Liver (tissue), 3 donors: ENCODE measurements at regions not wholly inside any gene's neighbourhood (a gene's known extent, or its start where the extent isn't known, plus 50 kb on each side); places are given as distances from the start of the nearest gene placed in this dataset.

ENCODE experiments used
- ATF3 ChIP-seq: IDR thresholded peaks from 2 replicates; pipeline ENCODE4 v1.6.1; 2016; ENCODE audit warnings: antibody characterized with exemption
- CTCF ChIP-seq: fragments of 150-350 bp; IDR thresholded peaks from 2 replicates; pipeline ENCODE4 v1.5.1; 2017; ENCODE audit warnings: improper control_type of control experiment, low read depth, low read length; ENCODE audit not compliant: missing input control
- GABPA ChIP-seq, 2 donors: IDR thresholded peaks in 1 of 2; conservative IDR thresholded peaks in 1 of 2; 2 replicates each; pipeline ENCODE4 v1.6.1; 2016; ENCODE audit warnings: antibody characterized with exemption in 2 of 2, mild to moderate bottlenecking in 1 of 2, moderate library complexity in 1 of 2
- HNF4A ChIP-seq, 2 donors: conservative IDR thresholded peaks; 2 replicates each; pipeline ENCODE4 v1.6.1; 2016; ENCODE audit warnings: antibody characterized with exemption in 2 of 2, mild to moderate bottlenecking in 2 of 2
- MAX ChIP-seq: IDR thresholded peaks from 2 replicates; pipeline ENCODE4 v1.6.1; 2016; ENCODE audit warnings: antibody characterized with exemption
- NR2F2 ChIP-seq: IDR thresholded peaks from 2 replicates; pipeline ENCODE4 v1.6.1; 2016; ENCODE audit warnings: antibody characterized with exemption
- RAD21 ChIP-seq, 2 donors: IDR thresholded peaks; 2 replicates each; pipeline ENCODE4 v1.6.1; 2016; ENCODE audit warnings: antibody characterized with exemption in 2 of 2, mild to moderate bottlenecking in 2 of 2
- REST ChIP-seq: IDR thresholded peaks from 2 replicates; pipeline ENCODE4 v1.6.1; 2016; ENCODE audit warnings: antibody characterized with exemption, mild to moderate bottlenecking
- TAF1 ChIP-seq: conservative IDR thresholded peaks from 2 replicates; pipeline ENCODE4 v1.6.1; 2016; ENCODE audit warnings: antibody characterized with exemption, mild to moderate bottlenecking
- ZBTB33 ChIP-seq: IDR thresholded peaks from 2 replicates; pipeline ENCODE4 v1.6.1; 2016; ENCODE audit warnings: antibody characterized with exemption
- donor health status: healthy.
- donor health status: healthy.

- TF ChIP-seq CTCF (no peak), RAD21 (IDR thresholded peaks at IDR 0.05) (no peak), REST (no peak), TAF1 (no peak), ATF3 (no peak), HNF4A (conservative IDR thresholded peaks at IDR 0.05) (no peak), NR2F2 (no peak), MAX (no peak), ZBTB33 (no peak), GABPA (IDR thresholded peaks at IDR 0.05 in 1 of 2, conservative IDR thresholded peaks at IDR 0.05 in 1 of 2) (no peak)
Observed at GRCh38 chr3:11932636-11933035, 71.6 kb upstream of the SYN2 start.
